DMS79 (cell line): ENCODE measurements at regions not wholly inside any gene's neighbourhood (a gene's known extent, or its start where the extent isn't known, plus 50 kb on each side); places are given as distances from the start of the nearest gene placed in this dataset.

Experiments used
- DNase-seq: peaks from one replicate; lab custom pipeline; 2025; lab: John Stamatoyannopoulos, UW

- DNase-seq, result no peak
Observed at GRCh38 chr7:13035233-13035632, 347.8 kb downstream of the ARL4A start.

GRCh38 chr7:13036256-13036780 is 348.9 kb downstream of the ARL4A start:
- DNase-seq, result no peak

DNA sequence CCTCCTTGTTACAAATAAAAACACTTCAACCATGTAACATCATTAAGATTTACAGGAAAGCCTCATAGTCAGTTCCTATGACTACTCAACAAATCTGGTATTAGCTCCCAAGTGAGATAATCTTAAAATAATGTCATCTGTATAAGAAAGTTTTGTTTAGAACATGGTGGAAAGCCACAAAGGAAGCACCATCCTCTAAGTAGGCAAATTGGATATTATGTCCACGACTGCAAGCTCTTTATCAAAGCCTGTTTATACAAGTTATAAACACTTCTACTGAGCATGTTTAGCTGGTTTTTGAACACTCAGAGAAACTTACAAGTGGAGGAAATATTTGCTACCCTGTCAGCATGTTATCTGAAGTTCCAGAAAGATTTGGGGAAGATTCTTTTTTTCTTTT is 349.8 kb downstream of the ARL4A start:
- DNase-seq, result no peak

DNA sequence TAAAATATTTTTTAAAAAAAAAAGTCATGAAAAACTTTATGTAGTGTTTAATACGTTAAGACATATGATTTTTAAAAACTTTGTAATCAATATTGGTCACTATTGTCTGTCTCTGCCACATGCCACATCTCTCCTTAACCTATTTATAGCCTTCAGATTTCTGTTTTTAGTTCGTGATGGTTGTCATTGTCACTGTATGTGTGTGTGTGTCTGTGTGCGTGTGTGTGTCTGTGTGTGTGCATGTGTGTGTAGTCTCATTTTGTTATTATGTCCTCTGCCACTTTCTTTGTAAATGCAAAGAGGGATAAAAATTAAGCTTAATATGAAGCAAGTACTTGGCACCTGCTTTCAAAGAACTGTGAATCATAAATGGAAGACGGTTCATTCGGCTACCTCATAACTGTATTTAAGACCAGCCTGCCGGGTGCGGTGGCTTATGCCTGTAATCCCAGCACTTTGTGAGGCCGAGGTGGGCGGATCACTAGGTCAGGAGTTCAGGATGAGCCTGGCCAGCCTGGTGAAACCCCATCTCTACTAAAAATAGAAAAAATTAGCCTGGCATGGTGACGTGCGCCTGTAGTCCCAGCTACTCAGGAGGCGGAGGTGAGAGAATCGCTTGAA is 354.0 kb downstream of the ARL4A start:
- no peak for DNase-seq

- DNase-seq, result no peak
Observed at GRCh38 chr7:13042605-13043236, 355.3 kb downstream of the ARL4A start.

GRCh38 chr7:13044309-13044708 is 356.9 kb downstream of the ARL4A start:
- no peak for DNase-seq

- DNase-seq, result no peak
Observed at GRCh38 chr7:13047061-13047460, 359.6 kb downstream of the ARL4A start.

- no peak for DNase-seq
Observed at GRCh38 chr7:13049946-13050345, 362.5 kb downstream of the ARL4A start.

DNA sequence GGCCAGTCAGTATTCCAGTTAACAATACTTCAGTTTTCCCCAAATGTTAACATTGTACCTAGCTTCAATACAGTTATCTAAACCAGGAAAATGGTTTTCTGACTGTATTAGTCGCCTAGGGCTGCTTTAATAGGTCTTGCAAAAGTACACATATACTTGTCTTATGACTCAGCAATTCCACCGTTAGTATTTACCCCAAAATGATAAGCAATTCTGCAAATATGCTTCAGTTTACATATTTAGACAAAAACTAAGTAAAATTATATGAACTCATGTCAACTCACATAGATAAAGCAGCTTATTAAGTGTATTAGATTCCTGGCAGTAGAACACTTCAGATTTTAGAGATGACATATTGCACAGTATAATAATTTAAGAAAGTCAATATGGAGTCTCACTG is 363.3 kb downstream of the ARL4A start:
- DNase-seq, result no peak

DNA sequence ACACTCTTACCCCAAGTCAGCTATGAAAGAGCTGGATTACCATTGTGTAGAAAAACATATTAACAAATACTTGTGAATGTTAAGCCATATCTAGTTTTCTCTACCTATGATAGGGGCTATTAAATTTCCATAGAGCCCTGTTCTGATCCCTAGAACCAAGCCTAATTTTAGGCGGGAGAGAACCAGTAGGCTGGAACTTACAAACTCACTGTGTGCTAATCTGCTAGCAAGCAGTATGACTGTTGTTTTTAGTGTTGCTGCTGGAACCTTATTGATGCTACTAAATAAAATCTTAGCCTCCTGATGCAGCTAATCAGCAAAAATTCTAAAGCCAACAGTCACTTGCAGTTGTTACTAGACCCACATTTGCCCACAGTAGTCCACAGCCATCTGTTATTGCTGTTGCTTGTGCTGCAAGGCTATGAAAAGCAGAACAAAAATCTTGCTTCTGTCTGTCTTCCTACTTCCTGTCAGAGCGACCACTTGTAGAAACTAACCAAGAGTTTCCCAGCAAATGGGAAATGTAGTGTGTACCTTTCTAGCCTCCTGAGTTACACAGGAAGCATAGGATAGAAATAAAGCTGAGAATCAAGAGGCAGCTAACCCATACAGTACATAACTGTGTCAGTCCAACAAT is 368.4 kb downstream of the ARL4A start:
- DNase-seq, result no peak

DNA sequence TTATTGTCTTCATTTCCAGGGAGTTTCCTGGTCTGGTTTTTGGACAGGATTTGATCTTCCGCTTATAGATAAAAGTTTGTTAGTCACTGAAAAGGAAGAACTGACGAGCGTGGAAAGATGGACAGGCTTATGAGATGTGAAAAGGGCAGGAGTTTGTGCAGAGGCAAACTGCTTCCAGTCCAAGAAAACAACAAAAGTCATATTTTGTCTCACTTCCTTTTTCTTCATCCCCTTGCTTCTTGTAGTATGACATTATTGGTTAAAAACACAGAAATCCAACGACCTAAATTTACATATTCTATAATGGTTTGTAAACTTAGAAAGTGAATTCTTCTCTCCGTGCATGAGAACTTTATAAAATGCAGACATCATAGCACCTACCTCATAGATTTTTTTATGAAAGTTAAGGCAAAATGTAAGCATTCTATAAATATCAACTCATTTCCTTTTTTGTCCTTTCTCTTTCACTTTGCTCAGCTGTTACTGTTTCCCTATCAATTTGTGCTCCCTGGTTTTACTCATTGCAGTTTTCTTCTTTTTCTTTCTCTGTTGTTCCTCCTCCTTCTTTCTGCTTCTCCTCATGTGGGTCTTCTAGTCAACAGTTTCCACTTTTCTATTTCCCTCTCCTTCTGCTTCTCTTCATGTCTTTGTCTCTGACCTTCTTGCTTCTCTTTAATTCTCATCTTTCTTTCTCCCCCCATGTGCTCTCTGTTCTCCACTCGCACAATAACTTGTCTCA is 370.2 kb downstream of the ARL4A start:
- no peak for DNase-seq

DNA sequence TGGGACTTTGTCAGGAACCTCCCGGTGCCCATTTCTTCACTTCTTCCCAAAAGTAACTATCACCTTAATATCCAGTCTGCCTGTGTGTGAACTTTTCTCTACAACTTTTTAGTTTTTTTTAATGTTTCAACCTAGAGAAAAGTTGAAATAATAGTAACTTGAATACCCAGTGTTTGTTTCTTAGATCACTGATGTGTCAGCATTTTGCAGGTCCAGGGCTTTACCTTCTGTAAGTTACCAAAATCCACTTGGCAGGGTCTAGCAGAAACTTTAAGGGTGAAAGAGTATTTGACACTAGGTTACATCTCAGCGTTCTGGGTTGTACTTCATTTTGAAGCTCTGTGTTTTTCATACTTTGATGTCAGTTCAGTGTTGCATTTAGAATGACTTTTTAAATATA is 372.7 kb downstream of the ARL4A start:
- no peak for DNase-seq

GRCh38 chr7:13061115-13061514 is 373.7 kb downstream of the ARL4A start:
- no peak for DNase-seq

DNA sequence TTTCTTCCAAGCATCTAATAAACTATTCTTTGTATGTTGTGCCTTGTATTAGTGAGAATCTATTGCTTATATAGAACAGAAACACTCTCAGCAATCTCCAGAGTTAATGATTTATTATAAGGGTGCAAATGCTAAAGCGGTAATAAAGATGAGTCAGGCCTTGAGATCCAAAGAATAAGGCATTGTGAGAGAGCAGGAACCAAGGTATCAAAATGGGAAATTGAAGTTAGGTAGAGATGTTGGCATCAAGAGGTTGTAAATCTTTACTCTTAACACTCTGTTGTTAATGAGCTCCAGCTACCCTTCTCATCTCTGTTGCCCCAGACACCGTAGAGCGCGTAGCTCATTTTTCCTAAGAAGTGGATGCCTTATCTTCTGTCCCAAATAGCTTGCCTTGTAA is 375.2 kb downstream of the ARL4A start:
- no peak for DNase-seq

DNA sequence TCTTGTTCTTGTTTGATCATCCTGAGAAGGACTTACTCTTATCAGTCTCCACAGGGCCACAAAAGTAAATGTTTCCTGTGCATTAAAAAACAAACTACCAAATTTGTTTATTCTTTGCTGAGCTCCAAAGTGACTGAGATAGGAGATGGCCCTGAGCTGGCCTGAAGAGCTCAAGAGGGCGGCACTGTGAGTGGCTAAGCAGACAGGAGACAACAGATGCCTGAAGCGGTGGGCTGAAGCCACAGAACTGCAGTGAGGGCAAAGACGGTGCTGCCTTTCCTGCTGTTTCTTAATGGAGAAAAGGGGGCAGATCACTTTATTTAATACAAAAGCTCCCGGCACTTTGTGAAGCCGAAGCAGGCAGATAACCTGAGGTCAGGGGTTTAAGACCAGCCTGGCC is 379.6 kb downstream of the ARL4A start:
- DNase-seq, result no peak

GRCh38 chr7:13068032-13068431 is 380.6 kb downstream of the ARL4A start:
- no peak for DNase-seq

DNA sequence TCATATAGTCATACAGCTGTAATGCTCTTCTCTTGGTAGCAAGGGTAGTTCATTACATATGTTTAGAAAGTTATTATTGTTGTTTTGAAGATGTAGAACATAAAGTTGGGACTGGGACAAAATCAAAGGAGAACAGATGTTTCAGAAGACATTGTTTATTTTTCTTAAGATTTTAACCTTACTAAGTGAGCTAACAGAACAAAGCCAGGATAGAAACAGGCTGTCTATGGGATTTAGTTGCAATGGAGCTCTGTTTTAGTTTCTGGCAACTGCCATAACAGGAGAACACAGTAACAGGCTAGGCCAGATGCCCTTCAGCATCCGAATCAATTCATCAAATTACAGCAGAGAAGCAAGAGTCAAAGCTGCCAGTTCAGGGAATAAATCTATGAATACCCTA is 382.4 kb downstream of the ARL4A start:
- DNase-seq, result no peak

DNA sequence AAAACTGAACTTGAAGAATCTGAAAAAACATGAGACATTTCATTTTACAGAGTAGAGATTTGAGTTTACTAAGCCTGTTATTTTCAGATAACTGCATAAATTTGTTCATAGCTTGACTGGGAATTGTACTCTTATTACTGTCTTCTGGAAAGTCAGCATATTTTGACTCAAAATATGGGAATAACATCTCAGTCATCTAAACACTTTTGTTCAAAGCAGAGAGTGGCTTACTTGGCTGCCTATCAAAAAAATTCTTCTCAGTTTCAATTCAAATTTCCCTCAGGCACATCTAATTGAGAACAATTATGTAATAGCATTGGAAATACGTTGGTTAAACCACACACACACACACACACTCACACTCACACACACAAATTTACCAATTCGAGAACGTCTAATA is 384.6 kb downstream of the ARL4A start:
- DNase-seq, result no peak

GRCh38 chr7:13077466-13077865 is 390.0 kb downstream of the ARL4A start:
- no peak for DNase-seq

DNA sequence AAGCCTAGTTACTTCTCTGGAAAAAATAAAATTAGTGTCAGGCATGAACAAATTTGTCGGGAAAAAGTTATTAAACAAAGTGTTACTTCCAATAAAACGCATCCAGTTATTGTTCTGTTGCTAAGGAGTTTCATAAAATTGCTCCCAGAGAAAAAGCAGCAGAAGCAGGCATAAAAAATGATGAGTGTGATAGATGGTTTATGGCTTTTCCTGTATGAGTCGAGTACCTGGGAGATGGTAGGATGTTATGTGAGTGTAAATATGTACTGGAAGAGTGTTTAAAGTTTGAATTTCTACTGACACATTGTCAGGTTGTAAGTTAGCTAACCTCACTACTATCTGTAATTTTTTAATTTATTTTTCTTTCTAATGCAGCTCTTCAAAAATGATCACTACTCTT is 390.7 kb downstream of the ARL4A start:
- DNase-seq, result no peak

- DNase-seq, result no peak
Observed at GRCh38 chr7:13090959-13091358, 403.5 kb downstream of the ARL4A start.

DNA sequence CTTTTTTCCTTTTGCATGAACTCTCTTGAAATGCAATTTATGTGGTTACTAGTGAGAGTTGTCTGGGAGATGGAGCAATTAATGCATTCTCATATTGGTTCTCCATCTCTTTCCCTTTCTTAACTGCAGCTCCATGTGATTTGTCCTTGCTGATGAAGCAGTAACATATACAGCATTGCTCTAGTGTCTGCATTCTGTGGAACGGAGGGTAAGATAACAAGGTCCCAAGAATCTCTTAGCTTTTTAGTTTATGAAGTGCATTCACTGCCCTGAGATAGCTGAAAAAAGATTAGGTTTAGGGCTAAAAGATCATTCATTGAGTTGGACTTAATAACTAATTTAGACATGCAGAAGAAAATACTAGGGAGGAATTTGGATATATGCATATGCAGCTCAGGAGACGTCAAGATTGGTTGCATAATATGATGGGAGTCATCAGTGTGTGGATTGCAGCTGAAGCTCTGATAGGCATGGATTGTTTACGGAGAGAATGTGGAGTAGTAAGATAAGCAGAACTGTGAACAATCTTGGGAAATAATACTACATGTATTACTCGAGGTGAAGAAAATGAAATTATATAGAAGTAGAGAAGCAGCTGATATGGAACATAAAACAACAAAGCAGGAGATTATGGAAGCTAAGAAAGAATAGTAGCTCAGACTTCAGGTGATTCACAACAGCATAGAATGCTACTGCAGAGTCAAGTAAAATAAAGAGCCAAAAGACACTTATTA is 404.7 kb downstream of the ARL4A start:
- no peak for DNase-seq
